ENCODE measurements at regions not wholly inside any gene's neighbourhood (a gene's known extent, or its start where the extent isn't known, plus 50 kb on each side); places are given as distances from the start of the nearest gene placed in this dataset.

GRCh38 chr7:132653366-132653930 is 77.2 kb upstream of the PLXNA4 start (continued):
- TF ChIP-seq CBX3 (IDR thresholded peaks at IDR 0.05; ENCODE audit: low read depth), result no peak
- no peak for TF ChIP-seq SRF (IDR thresholded peaks at IDR 0.05; ENCODE audit: low read depth)
- no peak for TF ChIP-seq ZNF274 (IDR thresholded peaks at IDR 0.05; ENCODE audit: low read depth, low read length)
- no peak for TF ChIP-seq ZBTB33 (IDR thresholded peaks at IDR 0.05; ENCODE audit: extremely low read depth, insufficient replicate concordance, low read length)
- no peak for TF ChIP-seq SP1 (IDR thresholded peaks at IDR 0.05; ENCODE audit: low read depth)
- TF ChIP-seq EGR1 (IDR thresholded peaks at IDR 0.05; ENCODE audit: low read depth), result no peak
- no peak for TF ChIP-seq CTCF (IDR thresholded peaks at IDR 0.05 in 2 of 3, conservative IDR thresholded peaks at IDR 0.05 in 1 of 3; ENCODE audit: borderline replicate concordance in 1 of 3, insufficient read depth in 1 of 3, low read depth in 2 of 3, low read length in 2 of 3)

GRCh38 chr7:132652507-132652906 is 76.2 kb upstream of the PLXNA4 start:
- ChIA-PET RAD21 (ENCODE audit: low non-redundant PET in 1 of 2, low total read pairs in 2 of 2, uncharacterized antibody in 2 of 2, unreplicated experiment in 2 of 2) (no interaction called here), CTCF (no interaction called here), POLR2A (no interaction called here)
- H3K27ac ChIP-seq (ENCODE audit: low read depth, low read length), result no peak overlapping the region
- H3K36me3 ChIP-seq (ENCODE audit: control insufficient read depth in 1 of 2, insufficient read depth in 2 of 2, low read length in 2 of 2), result no peaks in the 10 kb centered on the region
- H3K4me1 ChIP-seq (ENCODE audit: control insufficient read depth in 1 of 2, insufficient read depth in 2 of 2, low read length in 2 of 2), result 0 out of 4 replicates have a peak, but pooled peaks cover 0 to 2% of the 10 kb centered on the region in 2 experiments
- BruUV-seq (replicated peaks), result no TSS peak
- no peaks in the 10 kb centered on the region for H3K79me2 ChIP-seq (ENCODE audit: insufficient read depth, low read length)
- H3K4me2 ChIP-seq (ENCODE audit: low read length), result no peak overlapping the region
- no peak for DNase-seq (ENCODE audit: low read depth, low spot score)
- ATAC-seq, result no peak
- H2AFZ ChIP-seq (ENCODE audit: low read depth, low read length, poor library complexity, severe bottlenecking), result no peak overlapping the region
- no peak overlapping the region for H3K9ac ChIP-seq (ENCODE audit: low read length)
- H4K20me1 ChIP-seq (ENCODE audit: insufficient read depth), result no peaks in the 10 kb centered on the region
- no peaks in the 10 kb centered on the region for H3K9me3 ChIP-seq (ENCODE audit: control insufficient read depth in 1 of 2, insufficient read depth in 1 of 2, low read depth in 1 of 2, low read length in 2 of 2)
- H3K9me2 ChIP-seq (ENCODE audit: insufficient read depth), result no peaks in the 10 kb centered on the region
- no peak overlapping the region for H3K4me3 ChIP-seq (replicated peaks in 1 of 2; ENCODE audit: low read depth in 1 of 2, low read length in 2 of 2)
- intact Hi-C loops (cut with micrococcal nuclease), result no loop called here
- peaks cover 6% of the 10 kb centered on the region; the same call in 1 of the 2 replicates for H3K27me3 ChIP-seq (ENCODE audit: insufficient read depth, low read length)
- TF ChIP-seq MAX (IDR thresholded peaks at IDR 0.05), result no peak
- TF ChIP-seq EGR1 (IDR thresholded peaks at IDR 0.05; ENCODE audit: low read depth), result no peak
- no peak for TF ChIP-seq ZNF274 (IDR thresholded peaks at IDR 0.05; ENCODE audit: low read depth, low read length)
- TF ChIP-seq YY1 (IDR thresholded peaks at IDR 0.05; ENCODE audit: extremely low read depth, insufficient replicate concordance, low read depth, low read length), result no peak
- no peak for TF ChIP-seq EZH2phosphoT487 (IDR thresholded peaks at IDR 0.05; ENCODE audit: borderline replicate concordance)
- TF ChIP-seq CBX3 (IDR thresholded peaks at IDR 0.05; ENCODE audit: low read depth), result no peak
- TF ChIP-seq TCF7L2 (IDR thresholded peaks at IDR 0.05; ENCODE audit: borderline replicate concordance, extremely low read depth, insufficient read depth, insufficient read length), result no peak
- TF ChIP-seq ATF3 (IDR thresholded peaks at IDR 0.05), result no peak
- no peak for TF ChIP-seq SP1 (IDR thresholded peaks at IDR 0.05; ENCODE audit: low read depth)
- no peak for TF ChIP-seq ELF1 (IDR thresholded peaks at IDR 0.05; ENCODE audit: borderline replicate concordance, low read depth)
- TF ChIP-seq ZBTB33 (IDR thresholded peaks at IDR 0.05; ENCODE audit: extremely low read depth, insufficient replicate concordance, low read length), result no peak
- no peak for TF ChIP-seq SRF (IDR thresholded peaks at IDR 0.05; ENCODE audit: low read depth)
- TF ChIP-seq CTCF (IDR thresholded peaks at IDR 0.05 in 2 of 3, conservative IDR thresholded peaks at IDR 0.05 in 1 of 3; ENCODE audit: borderline replicate concordance in 1 of 3, insufficient read depth in 1 of 3, low read depth in 2 of 3, low read length in 2 of 3), result no peak
